Ovary (tissue), 7 donors: ENCODE measurements at regions not wholly inside any gene's neighbourhood (a gene's known extent, or its start where the extent isn't known, plus 50 kb on each side); places are given as distances from the start of the nearest gene placed in this dataset.

Experiments
- DNase-seq, 5 donors: peaks; one replicate each; pipeline ENCODE4 v3.0.0-alpha.2; 2019 to 2020
- H3K27ac ChIP-seq, 2 donors: fragments of 200-600 bp; one replicate each; pipeline versions ENCODE4 v1.5.1 to v1.8.0; 2019 to 2022
- H3K27me3 ChIP-seq: fragments of 200-600 bp; one replicate; pipeline ENCODE4 v1.8.0; 2022
- H3K36me3 ChIP-seq: fragments of 200-600 bp; sonication (generic); one replicate; pipeline ENCODE4 v1.5.1; 2019
- H3K4me1 ChIP-seq: one replicate; pipeline ENCODE4 v1.8.1; 2013; ENCODE audit warnings: mild to moderate bottlenecking, moderate library complexity; ENCODE audit not compliant: insufficient read depth
- H3K4me3 ChIP-seq: fragments of 200-600 bp; sonication (generic); one replicate; pipeline ENCODE4 v1.5.1; 2017
- H3K9me3 ChIP-seq, 2 donors: fragments of 200-600 bp in 1 of 2; sonication (generic) in 1 of 2; one replicate each; pipeline versions ENCODE4 v1.5.1 to v1.8.1; 2013 to 2019; ENCODE audit warnings: mild to moderate bottlenecking in 1 of 2, moderate library complexity in 1 of 2
- CTCF ChIP-seq, 3 donors: fragments of 450-650 bp in 2 of 3; fragments of 200-600 bp in 1 of 3; IDR thresholded peaks; one replicate each; pipeline versions ENCODE4 v1.5.1 to v1.8.0; 2016 to 2022; ENCODE audit warnings: antibody characterized with exemption in 3 of 3, mild to moderate bottlenecking in 1 of 3
- EP300 ChIP-seq: sonication (generic); formaldehyde crosslinking; IDR thresholded peaks from one replicate; pipeline ENCODE4 v1.6.1; 2017; ENCODE audit warnings: antibody characterized with exemption
- POLR2A ChIP-seq: fragments of 450-650 bp; IDR thresholded peaks from one replicate; pipeline ENCODE4 v1.6.1; 2017; ENCODE audit warnings: antibody characterized with exemption, mild to moderate bottlenecking, moderate library complexity
- WGBS, 3 donors: extraction: QIAGEN DNeasy Blood & Tissue Kit in 1 of 3; methylation state at CpG; one replicate each; pipeline versions ENCODE4 v1.1.5 to v1.1.7; 2013 to 2017; 5-methylcytosine and 5-hydroxymethylcytosine counted together
- intact Hi-C, 4 donors: fragments of 100-400 bp; cut with DNase I; formaldehyde crosslinking; loops; one replicate each; pipeline versions ENCODE4 v1.11.0 to v1.15.1; 2022 to 2023
- donor health status: DM: no; HTN: no; CAD: no; lungs with moderate emphysema.
- donor health status: DM: no; HTN: no; CAD: no.
- donor health status: Bipolar disorder and iron deficiency.
- donor health status: DM: no; HTN: no; CAD: no.
- donor health status: DM: yes; HTN: yes; CAD: no.

- Histone ChIP-seq H3K4me3 (no peak overlapping the region), H3K9me3 (no peaks in the 10 kb centered on the region), H3K27ac (no peak overlapping the region), H3K27me3 (no peaks in the 10 kb centered on the region), H3K4me1 (no peaks in the 10 kb centered on the region), H3K36me3 (no peaks in the 10 kb centered on the region)
- DNase-seq, result no peak
- no peak for TF ChIP-seq EP300
- TF ChIP-seq POLR2A, result no peak
- intact Hi-C loops, result no loop called here
Observed at GRCh38 chr6:74654296-74654695, 551.6 kb downstream of the COL12A1 start.

- WGBS, 3 donors, result 46 to 58% (median 54%) methylated on average over 5 of the region's 5 CpGs
- H3K4me3 ChIP-seq, result no peak overlapping the region
- no peaks in the 10 kb centered on the region for H3K27me3 ChIP-seq
- H3K9me3 ChIP-seq, result no peaks in the 10 kb centered on the region
- intact Hi-C loops, result no loop called here
- TF ChIP-seq EP300 (no peak), POLR2A (no peak), CTCF (IDR thresholded peaks at IDR 0.05) (no peak)
- no peak overlapping the region for H3K27ac ChIP-seq
- no peak for DNase-seq
- H3K36me3 ChIP-seq, result no peaks in the 10 kb centered on the region
- no peaks in the 10 kb centered on the region for H3K4me1 ChIP-seq
Observed at GRCh38 chr6:74651948-74652842, 553.7 kb downstream of the COL12A1 start.

- Histone ChIP-seq H3K27ac (no peak overlapping the region), H3K4me3 (no peak overlapping the region), H3K36me3 (no peaks in the 10 kb centered on the region), H3K9me3 (no peaks in the 10 kb centered on the region), H3K4me1 (no peaks in the 10 kb centered on the region), H3K27me3 (no peaks in the 10 kb centered on the region)
- TF ChIP-seq CTCF (IDR thresholded peaks at IDR 0.05) (no peak), EP300 (no peak), POLR2A (no peak)
- DNase-seq, result no peak
- WGBS, 3 donors, result 86 to 93% (median 93%) methylated on average over 3 of the region's 3 CpGs
- intact Hi-C loops, result no loop called here
Observed at GRCh38 chr6:74650668-74651067, 555.2 kb downstream of the COL12A1 start.

GRCh38 chr6:74646461-74646860 lies 559.4 kb downstream of the COL12A1 start:
- Histone ChIP-seq H3K4me1 (no peaks in the 10 kb centered on the region), H3K36me3 (no peaks in the 10 kb centered on the region), H3K27me3 (no peaks in the 10 kb centered on the region), H3K4me3 (no peak overlapping the region), H3K9me3 (no peaks in the 10 kb centered on the region), H3K27ac (no peak overlapping the region)
- 94 to 100% (median 100%) methylated on average over 1 of the region's 1 CpG for WGBS, 3 donors
- TF ChIP-seq POLR2A (no peak), EP300 (no peak), CTCF (IDR thresholded peaks at IDR 0.05) (no peak)
- intact Hi-C loops, result no loop called here
- no peak for DNase-seq

GRCh38 chr6:74645108-74645849 lies 560.6 kb downstream of the COL12A1 start:
- Histone ChIP-seq H3K36me3 (no peaks in the 10 kb centered on the region), H3K4me1 (no peaks in the 10 kb centered on the region), H3K27me3 (no peaks in the 10 kb centered on the region), H3K4me3 (no peak overlapping the region), H3K9me3 (no peaks in the 10 kb centered on the region), H3K27ac (no peak overlapping the region)
- no peak for DNase-seq
- no peak for TF ChIP-seq CTCF (IDR thresholded peaks at IDR 0.05)
- TF ChIP-seq POLR2A, result no peak
- intact Hi-C loops, result no loop called here
- 87 to 94% (median 90%) methylated on average over 6 of the region's 6 CpGs for WGBS, 3 donors
